ENCODE measurements at regions not wholly inside any gene's neighbourhood (a gene's known extent, or its start where the extent isn't known, plus 50 kb on each side); places are given as distances from the start of the nearest gene placed in this dataset.

- DNase-seq (ENCODE audit: low read depth): no peak
These were observed 391.1 kb upstream of the HSF2 start for GRCh38 chr6:122008101-122008999.

- DNase-seq (ENCODE audit: low read depth): no peak
These were observed 390.5 kb upstream of the HSF2 start for GRCh38 chr6:122009000-122009350.

DNA sequence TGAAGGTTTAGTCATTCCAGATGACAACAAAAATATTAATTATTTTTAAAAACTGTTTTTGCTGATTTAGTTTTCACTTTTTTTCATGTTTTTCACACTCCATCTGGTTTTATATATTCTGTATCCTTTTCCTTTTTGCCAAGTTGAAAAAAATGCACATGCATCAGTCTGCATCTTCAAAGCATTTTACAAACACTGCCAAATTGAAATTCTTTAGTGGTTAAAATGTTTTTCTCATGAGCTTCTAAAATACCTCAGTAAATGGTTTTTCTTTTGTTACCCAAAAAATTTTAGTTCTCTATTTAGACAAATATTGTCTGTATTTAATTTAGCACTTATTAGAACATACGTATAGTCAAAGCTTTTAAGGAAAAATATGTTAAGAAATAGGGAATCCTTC, 386.9 kb upstream of the HSF2 start:
- no peak for DNase-seq (ENCODE audit: low read depth)

- peak; percentile 88 for DNase-seq (ENCODE audit: low read depth)
These were observed 384.5 kb upstream of the HSF2 start for GRCh38 chr6:122014961-122015360.

- no peak for DNase-seq (ENCODE audit: low read depth)
These were observed 378.7 kb upstream of the HSF2 start for GRCh38 chr6:122020588-122021264.

DNA sequence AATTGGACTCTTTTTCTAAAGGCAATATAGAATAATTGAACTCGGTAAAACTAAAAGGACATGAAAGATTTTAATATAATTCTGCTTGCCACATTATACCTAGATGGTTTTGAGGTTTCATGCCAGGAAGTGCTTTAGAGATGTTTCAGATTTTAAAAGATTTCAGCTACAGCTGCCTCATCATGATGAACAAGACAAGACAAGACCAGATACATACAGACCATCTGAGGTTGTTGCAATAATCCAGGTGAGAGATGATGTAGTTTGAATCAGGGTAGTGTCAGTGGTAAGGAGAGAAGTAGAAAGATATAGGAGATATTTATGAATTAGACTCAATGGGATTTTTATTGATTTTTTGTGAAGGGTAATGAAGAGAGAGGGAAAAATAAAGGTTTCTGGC, 374.3 kb upstream of the HSF2 start:
- no peak for DNase-seq (ENCODE audit: low read depth)

DNA sequence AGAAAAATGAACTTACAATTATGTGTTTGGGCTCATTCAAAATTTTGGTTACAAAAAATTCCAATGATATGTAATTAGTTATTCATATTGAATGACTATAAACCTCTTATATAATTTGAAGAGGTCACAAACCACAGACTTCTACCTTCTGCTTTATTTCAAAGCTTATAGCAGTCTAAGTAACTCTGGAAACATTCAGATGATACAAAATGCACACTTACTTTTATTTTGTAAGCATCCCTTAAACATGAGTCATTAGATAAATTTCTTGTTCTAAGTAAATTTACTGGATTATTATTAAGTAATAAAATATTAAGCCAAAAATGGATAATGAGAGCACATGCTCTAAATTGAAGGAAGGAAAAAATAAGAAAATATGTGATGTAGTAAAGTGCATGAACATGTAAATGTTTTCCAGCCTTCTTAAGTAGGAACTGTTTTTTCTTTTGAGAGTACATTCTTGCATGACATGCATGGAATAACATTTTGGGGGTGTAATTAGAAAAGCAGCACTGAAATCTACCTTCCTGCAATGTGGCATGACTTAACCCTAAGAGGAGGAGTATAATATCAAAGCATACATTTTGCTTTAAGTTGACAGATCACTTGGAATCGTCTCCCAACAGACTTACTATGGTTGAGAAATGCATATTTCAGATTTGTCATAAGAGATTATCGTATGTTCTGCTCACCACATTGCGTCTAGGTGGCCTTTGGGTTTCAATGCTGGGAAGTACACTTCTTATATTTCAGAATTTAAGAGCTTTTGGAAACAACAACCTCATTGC, 372.7 kb upstream of the HSF2 start:
- peak; percentile 28 for DNase-seq (ENCODE audit: low read depth)

DNA sequence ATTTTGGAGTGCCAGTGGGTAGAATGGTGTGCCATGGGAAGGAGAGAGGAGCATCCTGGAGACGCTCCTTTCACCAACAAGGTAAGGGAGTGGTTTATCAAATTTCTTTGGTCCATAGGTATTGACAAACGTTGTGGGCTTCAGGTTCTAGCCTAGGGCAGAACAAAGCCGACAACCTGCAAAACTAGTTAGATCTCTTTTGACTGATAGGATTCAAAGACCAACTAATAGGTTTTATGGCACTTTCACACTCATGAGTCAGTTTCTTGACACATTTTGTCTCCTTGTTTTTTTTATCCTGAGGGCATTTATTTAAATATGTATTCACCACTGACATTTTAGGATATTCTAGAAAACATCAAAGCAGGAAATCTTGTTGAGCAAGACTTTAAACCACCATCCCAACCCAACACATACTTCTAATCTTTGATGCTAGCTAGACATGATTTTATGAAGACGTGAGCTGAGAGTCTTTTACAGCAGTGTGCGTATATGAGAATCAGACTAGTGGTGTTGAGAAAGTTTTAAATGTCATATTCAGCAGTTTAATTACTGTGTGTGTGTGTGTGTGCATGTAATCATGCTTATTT, 370.4 kb upstream of the HSF2 start:
- no peak for DNase-seq (ENCODE audit: low read depth)

- peak; percentile 73 for DNase-seq (ENCODE audit: low read depth)
These were observed 365.8 kb upstream of the HSF2 start for GRCh38 chr6:122033564-122034181.

DNA sequence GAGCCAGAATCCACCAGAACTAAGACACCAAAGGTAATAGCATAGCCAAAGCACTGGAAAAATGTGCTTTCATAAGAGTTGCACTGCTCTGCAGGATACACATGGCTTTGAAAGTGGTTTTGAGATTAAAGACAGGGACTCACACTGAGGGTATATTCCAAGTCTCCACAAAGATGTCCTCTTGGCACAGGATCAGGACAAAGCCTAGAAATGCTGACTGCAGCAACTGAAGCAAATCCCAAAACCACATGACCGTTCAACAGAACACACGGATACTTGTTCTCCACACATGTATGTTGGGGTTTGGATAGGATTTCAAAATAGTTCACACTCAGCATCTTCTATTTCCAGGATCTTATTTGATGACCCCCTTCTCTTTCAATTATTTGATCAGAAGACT, 364.3 kb upstream of the HSF2 start:
- DNase-seq (ENCODE audit: low read depth): no peak

DNA sequence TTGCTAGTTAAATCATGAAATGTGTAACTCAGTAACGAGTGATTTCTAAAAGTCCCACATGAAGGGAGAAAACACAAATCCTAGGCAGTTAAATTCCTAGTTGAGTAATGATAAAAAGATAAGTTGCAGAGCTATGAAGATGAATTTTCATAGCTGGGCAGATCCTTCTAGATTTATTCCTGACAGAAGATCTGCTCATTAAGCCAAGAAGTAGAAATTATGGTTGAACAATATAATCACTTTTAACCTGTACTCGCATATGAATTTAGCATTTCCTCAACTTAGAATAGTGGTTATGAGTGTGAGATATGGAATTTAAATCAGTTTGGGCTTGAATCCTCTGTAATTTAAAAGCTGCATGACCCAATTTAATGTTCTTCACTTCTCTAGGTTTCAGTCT, 359.2 kb upstream of the HSF2 start:
- DNase-seq (ENCODE audit: low read depth): no peak

- no peak for DNase-seq (ENCODE audit: low read depth)
These were observed 357.1 kb upstream of the HSF2 start for GRCh38 chr6:122042380-122042779.

- DNase-seq (ENCODE audit: low read depth): no peak
These were observed 356.3 kb upstream of the HSF2 start for GRCh38 chr6:122042960-122043735.

DNA sequence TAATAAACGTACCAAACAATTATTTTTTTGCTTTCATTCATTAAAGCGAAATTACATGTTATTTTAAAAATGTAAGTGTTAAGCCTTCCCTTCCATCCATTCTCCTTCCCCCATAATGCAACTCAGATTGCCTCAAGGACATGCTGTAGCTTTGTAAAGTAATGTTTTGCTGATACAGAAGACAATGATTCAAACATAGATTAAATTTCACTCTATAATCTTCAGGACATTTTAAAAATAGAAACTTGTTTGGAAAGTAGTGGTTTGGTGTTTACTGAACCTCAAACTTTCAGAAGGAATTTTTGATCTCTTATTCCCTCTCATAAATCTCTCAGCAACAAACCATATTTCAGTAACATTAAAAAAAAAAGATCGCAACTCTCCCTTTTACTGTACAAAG, 350.9 kb upstream of the HSF2 start:
- DNase-seq (ENCODE audit: low read depth): peak; percentile 43

DNA sequence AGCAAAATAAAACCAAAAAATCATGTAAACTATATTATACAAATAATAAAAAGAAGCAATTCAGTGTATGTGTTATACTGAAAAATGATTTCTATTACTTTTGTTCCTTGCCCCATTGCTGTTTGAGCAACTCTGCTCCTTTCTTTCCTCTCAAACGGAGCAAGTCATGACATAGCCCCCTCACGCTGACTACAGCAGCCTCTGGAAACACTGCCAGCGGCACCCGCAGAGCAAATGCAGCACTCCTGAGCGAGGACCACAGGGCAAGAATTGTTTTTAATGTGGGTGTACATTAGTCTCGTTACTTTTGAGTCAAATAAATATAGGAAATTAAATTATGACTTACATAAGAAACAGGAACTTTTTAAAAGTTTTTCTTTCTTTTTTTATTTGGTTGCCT, 350.1 kb upstream of the HSF2 start:
- DNase-seq (ENCODE audit: low read depth): peak; percentile 54

- DNase-seq (ENCODE audit: low read depth): no peak
These were observed 349.2 kb upstream of the HSF2 start for GRCh38 chr6:122050242-122050755.

DNA sequence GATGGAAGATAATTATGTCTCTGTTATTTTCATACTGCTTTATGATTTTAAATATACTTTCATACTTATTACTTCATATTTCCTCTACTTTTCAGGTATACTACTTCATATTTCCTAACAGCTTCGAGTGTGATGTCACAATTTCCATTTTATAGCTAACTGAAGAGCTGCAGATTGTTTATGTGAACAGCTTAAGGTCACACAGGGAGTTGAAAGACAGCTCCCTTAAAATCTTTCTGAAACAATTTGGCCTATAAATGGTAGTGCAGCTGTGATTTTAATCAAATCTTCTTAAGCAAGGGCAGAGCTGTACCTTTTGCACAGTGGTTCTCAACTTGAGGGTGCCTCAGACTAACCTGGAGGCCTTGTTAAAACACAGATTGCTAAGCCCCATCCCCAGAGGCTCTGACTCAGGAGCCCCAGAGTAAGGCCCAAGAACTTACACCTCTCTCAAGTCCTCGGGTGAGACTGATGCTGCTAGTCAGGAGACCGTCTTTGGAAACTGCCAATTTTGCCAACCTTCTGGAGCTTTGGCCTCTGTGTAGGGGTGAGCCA, 347.0 kb upstream of the HSF2 start:
- DNase-seq (ENCODE audit: low read depth): peak; percentile 19

DNA sequence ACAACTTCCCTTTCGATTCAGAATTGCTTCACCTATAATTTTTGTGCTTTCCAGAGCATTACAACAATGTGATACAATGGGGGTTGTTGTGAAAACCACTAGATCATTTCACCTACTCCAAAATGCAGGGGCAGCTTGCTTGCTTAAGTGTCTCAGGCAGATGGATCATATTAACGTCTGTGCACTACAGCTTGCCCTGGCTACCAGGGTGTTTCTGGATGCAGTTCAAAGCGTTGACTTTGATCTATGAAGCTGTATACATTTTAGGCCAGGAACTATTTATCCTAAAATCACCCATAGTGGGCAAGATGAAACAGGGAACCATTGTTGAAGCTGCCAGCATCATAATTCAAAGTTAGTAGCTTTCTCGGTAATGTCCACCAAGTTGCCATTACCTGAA, 339.5 kb upstream of the HSF2 start:
- no peak for DNase-seq (ENCODE audit: low read depth)

DNA sequence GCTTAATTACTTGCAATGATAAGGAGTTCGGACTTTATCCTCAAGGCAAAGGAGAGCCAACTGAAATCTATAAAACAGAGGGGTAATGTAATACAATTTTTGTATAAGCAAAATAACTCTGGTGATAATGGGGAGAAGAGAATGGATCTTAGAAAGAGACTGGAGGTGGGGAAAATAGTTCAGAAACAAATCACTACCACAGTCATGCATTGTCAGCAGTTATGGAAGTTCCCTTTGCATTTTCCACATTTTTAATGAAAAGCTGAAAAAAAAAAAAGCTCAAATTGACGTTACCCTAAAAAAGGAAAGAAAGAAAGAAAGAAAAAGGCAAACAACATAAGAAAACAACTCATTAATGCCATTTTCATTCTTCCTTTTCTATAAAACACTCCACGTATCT, 337.6 kb upstream of the HSF2 start:
- DNase-seq (ENCODE audit: low read depth): no peak

DNA sequence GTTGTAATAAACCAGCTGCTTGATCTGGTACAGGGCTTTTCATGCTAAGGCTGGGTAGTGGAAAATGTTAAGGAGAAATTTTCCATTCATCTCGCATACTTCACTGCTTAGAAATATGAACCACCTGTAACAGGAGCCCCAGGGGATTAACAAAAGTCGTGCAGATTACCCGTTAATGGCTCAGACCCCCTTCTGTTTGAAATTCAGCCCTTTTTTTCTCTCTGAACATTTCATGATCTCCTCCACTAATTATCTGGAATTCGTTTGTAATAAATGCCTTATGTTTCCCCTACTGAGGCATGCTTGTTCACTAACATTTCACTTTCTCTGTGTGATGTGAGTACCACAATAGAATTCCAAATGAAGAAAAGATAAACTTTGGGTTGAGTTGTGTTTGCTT, 336.4 kb upstream of the HSF2 start:
- no peak for DNase-seq (ENCODE audit: low read depth)

DNA sequence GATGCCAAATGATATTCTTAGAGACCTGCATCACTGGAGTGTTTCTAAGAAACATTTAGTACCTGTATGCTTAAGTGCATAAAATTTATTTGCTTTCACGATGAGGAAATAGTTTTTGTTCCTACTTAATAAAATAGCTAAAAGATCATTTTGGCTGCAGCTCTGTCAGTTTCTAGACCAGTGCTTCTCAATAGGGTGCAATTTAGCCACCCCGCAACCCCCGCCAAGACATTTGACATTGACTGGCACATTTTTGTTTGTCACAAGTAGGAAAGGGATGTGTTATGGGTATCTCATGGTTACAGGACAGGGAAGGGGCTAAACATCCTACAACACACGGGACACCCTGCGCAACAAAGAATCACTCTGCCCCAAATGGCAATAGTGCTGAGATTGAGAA, 335.7 kb upstream of the HSF2 start:
- no peak for DNase-seq (ENCODE audit: low read depth)
